HK-2 (cell line): ENCODE measurements at regions not wholly inside any gene's neighbourhood (a gene's known extent, or its start where the extent isn't known, plus 50 kb on each side); places are given as distances from the start of the nearest gene placed in this dataset.
A peak's percentile ranks its signal among the peaks of the same experiment; 100 is the strongest.

Source experiments
- DNase-seq: peaks from one replicate; pipeline ENCODE4 v3.0.0-alpha.2; 2018; ENCODE audit not compliant: unreplicated experiment

DNA sequence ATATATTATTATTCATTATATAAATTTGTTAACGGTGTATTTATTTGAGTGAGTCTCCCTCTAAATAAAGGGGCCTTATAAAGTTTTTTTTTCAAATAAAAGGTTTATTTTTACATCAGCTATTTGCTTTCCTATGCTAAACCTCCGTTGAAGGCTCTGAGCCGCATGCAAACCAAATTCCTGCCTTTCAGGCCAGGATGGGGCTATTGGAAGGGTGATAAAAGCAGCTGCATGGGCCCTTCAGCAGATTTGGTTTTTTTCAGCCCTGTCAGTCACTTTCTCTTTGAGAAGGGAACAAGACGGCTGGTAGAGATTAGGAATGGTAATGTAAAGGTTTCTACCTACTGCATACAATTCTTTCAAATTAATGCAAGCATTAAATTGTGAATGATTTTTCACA is 244.2 kb downstream of the WNT5A start:
- DNase-seq, result no peak

DNA sequence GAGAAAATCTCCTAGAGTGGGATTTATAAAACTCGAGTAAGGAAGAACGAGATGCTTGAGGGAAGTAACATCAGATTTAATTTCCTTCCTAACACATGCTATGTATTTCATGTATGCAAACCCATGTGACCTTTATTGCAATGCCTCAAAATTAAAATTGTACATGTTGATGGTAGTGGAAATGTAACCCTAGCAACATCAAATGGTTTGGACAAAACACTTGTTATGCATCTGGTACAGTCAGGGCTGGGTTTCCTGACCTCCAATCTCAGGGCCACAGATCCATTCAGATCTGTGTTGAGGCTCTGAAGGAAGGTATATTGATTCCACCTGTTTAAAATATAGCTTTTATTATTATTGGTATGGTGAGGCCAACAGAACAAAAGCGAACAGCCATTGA is 246.0 kb downstream of the WNT5A start:
- no peak for DNase-seq

DNA sequence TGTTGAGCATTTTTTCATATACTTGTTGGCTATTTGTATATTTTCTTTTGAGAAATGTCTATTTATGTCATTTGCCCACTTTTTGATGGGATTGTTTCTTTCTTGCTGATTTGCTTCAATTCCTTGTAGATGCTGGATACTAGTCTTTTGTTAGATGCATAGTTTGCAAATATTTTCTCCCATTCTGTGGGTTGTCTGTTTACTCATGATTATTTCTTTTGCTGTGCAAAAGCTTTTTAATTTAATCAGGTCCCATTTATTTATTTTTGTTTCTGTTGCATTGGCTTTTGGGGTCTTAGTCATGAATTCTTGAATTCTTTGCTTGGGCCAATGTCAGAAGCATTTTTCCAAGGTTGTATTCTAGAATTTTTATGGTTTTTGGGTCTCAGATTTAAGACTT is 251.7 kb downstream of the WNT5A start:
- no peak for DNase-seq

DNA sequence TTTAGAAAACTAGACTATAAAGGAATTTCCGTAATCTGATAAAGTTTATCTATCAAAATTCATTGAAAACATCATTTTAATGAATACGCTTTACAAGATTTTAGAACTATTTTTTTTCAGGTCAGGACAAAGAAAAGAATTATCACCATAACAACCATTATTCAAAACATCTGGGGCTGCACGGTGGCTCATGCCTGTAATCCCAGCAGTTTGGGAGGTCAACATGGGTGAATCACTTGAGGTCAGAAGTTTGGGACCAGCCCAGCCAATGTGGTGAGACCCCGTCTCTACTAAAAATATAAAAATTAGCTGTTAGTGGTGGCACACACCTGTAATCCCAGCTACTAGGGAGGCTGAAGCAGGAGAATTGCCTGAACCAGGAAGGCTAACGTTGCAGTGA is 260.4 kb downstream of the WNT5A start:
- no peak for DNase-seq

DNA sequence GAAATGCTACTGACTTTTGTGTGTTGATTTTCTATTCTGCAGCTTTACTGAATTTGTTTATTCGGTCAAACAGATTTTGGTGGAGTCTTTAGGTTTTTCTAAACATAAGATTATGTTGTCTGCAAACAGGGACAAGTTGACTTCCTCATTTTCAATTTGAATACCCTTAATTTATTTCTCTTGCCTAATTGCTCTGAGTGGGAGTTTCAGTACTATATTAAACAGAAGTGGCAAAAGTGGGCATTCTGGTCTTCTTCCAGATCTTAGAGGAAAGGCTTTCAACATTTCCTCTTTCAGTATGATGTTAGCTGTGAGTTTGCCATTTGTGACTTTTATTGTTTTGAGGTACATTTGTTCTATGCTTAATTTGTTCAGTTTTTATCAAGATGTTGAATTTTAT is 268.5 kb downstream of the WNT5A start:
- no peak for DNase-seq

DNA sequence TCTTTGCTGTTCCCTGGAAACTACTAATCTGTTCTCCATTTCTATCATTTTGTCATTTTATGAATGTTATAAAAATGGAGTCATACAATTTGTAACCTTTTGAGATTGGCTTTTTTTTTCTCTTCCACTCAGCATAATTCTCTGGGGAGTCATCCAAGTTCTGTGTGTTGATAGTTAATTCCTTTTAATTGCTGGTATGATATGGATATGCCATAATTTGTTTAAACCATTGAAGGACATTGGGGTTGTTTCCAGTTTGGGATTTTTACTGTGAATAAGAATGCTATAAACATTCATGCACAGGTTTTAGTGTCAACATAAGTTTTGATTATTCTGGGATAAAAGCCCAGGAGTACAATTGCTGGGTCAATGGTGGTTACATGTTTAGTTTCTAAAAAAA is 279.4 kb downstream of the WNT5A start:
- DNase-seq, result no peak

DNA sequence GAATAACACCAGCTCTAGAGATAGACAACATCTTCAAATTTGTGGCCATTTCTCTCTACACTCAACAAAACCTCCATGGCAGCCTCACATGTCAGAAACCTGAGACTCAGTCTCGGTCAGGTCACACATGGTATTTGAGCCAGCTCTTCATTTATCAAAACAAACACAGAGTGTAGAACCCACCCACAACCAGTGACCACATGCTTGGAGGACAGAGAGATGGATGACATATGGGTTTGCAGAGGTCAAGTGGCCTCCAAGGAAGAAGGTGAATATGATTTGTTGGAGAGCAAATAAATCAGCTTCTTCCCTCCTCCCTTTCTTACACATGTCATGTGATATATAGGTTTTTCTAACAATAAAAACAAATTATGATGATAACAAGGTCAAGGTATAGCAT is 278.1 kb upstream of the LRTM1 start:
- DNase-seq, result no peak

DNA sequence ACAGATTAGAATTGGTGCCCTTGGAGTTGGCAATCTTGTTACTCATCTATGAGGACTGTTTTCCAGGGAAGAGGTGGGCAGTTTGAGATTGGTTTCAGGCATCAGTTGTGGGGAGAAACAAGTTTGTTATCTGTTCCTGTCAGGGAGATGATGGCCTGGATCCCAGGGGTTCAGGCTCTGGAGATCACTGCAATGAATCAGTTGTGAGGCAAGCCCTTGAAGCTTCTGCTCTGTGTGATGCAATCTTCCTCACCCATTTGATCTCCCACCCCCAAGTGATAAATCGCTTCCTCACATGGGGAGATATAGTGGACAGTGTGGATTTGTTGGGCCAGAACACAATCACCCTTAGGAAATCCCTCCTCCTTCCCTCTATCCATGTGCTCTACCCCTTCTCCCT is 276.6 kb upstream of the LRTM1 start:
- DNase-seq, result no peak

DNA sequence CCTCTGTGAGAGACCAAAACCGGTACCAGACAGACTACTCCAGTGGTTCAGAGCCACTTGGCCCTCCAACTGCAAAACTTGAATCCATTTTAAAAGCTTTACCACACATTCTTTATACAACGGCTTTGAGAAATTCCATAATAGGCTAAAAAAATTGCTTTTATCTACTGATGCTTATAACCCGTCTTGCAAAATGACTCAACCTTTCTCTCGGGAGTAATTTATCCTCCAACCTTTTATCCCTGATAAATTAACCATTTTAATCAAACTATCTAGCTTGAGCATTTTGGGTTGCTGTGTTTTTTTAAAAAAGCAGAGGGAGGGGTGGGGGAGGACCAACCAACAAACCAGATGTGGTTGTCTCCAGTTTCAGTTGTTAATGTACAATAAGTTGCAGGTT is 275.7 kb upstream of the LRTM1 start:
- DNase-seq, result no peak

DNA sequence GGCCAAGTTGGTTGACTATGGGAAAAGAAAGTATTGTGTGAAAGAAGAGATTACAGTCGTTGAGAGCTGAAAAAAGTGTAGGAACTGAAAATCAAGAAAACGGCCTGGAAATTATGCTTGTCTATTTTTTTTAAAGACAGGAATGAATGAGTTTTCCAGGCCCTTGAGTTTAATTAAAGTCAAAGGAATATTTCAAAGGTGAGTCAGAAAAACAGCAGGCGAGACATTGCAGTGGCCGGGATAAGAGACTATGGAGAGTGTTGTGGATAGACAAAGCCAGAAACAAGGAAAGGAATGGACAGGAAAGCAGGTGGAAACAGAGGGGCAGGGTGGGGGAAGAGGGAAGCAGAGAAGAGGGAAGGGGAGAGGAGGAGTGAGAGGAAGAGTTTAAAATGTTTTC is 275.1 kb upstream of the LRTM1 start:
- DNase-seq, result no peak

DNA sequence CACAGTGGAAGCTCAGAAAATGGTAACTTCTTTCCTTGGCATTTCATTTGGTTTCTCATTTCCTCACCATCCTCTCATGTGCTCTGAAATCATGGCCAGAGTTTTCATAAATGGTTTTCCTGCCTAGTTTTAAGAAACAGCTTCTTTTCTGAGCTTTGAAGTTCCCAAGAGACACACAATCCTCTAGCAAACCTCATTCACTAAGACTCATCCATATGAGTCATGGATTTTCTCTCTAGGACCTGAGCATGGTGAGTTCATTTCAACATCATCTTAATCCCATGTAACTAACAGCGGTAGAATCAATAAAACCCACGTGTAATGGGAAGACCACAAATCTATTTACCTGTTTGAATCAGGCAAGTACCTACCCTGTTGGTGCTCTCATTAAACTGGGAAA is 274.5 kb upstream of the LRTM1 start:
- no peak for DNase-seq

DNA sequence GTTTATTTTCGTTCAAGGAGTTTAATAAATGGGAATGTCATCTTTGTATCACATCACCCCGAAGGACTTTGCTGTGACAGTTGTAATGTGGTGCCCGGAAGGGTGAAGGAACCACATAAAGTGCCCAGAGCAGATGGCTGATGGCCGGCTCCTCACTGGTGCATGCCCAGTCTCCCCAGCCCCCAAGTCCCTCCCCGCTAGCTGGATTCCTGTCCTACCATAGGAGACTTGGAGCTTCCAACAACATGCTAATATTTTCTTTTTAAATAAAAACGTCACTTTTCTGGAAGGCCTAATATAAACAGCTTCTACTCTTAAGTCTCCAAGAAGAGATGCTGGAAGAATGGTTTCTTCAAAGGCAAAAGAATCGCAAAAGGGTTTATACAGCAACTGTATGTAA is 273.9 kb upstream of the LRTM1 start:
- DNase-seq, result no peak

DNA sequence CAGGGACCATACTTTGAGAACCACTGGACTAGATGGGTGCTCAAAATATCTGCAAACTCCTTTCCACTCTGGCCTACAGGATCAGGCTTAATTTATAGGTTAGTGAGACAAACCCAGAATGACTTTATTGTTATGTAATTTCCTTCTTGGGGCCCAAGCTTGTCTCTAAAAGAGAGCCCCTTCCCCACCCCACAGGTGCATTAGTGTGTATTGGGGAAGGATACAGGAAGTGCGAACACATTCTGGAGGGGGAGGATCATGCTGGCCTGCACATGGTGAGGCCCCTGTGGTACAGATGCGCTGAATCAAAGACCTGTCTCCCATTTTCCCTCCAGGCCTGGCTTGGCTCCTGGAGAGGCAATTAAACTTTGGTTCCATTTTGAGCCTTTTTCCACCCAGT is 273.0 kb upstream of the LRTM1 start:
- DNase-seq, result no peak

DNA sequence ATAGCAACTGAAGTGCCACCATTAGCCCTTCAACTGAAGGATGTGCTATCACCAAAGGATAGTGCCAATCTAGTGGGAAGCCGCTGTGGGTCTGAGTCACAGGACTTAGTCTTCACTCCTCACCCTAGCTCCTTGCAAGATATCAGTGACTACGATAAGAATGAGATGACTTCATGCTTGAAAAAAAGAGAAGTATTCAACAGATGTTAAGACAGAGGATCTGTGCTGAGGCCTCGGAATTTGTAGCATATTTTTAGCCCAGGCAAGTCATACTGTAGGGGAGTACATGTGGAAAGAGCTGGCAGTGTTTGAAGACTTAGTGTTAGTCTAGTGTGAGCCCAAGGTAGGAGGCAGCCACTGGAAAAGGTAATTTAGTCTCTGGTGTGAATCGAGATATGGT is 270.7 kb upstream of the LRTM1 start:
- DNase-seq, result no peak

DNA sequence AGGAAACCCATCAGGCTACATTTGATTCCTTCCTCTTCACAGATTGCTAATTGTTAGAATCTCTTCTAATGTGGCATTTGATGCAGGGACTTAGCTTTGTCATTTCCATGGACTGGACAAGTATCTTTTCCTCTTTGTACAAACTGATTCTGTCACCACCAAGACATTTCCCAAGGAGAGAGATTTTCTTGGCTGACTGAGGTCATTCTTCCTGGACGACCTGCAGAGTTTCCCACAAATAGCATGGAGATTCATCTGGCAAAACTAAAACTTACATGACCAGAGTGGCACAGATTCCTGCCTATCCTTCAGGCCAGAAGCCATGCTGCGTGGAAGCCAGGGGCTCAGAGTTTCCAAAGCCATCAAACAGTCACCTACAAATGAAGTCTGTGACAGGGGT is 269.2 kb upstream of the LRTM1 start:
- DNase-seq, result no peak

DNA sequence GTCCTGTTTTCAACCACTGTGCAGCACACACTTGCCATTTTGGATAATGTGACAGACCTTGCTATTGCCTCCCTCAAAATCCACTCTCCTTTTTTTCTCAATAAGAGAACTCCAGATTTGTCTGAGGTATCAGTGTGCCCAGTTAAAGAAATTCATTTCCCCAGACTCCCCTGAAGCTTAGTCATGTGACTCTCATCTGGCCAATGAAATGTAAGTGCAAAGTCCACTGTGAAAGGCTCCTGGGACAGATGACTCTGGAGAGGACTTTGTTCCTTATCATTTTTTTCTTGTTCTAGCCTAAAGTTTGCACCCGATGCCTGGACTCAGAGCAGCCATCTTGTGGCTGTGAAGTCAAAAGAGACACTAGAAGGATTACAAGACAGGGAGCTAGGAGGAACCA is 268.6 kb upstream of the LRTM1 start:
- DNase-seq, result no peak

DNA sequence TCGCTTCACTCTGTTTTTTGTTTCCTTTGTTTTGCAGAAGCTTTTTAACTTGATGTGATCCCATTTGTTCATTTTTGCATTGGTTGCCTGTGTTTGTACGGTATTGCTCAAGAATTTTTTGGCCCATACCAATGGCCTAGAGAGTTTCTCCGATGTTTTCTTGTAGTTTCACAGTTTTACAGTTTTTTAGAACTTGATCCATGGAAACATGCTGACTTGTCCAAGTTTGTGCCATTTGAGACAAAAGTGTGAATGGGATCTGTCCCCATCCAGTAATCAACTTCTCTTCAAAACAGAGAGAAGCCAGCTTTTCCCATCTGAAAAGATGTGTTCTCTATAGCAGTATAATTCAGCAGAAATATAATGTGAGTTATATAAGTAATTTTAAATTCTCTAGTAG is 266.5 kb upstream of the LRTM1 start:
- no peak for DNase-seq

DNA sequence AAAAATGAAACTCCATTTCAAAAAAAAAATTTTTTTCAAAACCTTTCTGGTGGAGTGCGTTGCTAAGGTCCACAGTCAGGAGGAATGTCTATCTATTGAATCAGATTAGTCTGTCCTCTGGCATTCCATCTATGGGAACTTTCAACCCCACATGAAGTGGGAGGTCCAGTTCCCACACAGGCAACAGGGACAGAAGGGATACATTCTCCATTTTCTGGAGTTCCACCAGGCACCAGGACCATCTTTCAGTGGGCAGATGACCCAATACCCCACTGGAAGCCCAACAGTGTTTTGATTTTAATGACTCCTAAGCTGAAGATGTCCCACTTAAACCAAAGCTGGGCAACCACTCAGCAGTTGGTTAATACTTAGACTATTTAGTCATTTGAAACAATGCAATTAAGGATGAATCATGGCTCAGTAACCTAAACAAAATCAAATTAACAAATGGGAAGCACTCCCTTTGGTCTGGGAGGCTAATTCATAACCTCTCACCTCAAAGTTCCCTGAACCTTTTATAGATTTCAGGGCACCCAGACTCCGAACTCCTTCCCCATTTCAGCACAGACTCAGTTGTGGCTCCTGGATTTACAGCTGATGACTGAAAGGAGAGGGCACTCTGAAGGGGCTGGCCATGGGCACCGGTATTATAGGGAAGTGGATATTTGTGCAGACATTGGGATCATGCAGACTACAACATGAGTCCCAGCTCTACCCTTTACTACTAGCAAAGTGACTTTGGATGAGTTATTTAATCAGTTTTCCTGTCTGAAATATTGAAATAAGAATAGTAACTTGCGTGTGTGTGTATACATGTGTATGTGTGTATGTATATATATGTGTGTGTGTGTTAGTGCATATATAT is 264.3 kb upstream of the LRTM1 start:
- DNase-seq, result peak; percentile 44

DNA sequence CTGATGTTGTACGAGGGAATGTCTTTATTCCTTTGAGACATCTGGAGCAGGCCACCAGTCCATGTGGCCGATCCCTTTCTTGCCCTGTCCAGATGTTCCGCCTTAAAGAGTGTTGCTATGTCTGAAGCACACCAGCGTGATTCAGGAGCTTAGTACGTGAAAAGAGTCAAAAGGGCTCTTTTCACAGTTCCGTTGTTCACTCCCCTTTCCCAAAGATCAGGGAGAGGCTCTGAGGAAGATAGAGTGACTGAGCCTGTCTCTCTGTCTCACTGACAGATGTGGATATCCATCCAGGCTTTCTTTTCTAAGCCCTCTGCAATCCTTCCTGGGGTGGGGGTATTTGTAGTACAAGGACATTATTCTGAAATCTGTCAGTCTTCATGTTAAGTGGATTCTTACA is 262.5 kb upstream of the LRTM1 start:
- DNase-seq, result no peak

DNA sequence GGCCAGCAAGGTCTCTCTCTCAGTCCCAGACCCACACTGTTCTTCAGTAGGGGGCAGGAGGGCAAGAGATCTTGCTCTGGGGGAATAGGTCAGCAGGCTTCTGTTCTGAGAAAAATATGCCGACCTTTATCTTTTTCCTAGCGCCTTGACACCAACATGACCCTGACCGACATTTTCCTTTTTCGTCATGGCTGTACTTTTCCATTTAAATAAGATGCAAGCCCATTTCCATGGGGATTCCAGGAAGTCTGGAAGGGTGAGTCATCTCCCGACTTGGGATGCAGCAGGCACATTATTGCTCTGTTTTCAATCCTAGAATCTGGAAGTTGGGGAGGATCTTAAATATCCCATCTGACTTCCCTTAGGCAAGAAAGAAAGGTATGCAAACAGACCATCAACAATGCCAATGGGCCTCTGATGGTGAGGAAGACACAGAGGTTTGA is 261.5 kb upstream of the LRTM1 start:
- no peak for DNase-seq

DNA sequence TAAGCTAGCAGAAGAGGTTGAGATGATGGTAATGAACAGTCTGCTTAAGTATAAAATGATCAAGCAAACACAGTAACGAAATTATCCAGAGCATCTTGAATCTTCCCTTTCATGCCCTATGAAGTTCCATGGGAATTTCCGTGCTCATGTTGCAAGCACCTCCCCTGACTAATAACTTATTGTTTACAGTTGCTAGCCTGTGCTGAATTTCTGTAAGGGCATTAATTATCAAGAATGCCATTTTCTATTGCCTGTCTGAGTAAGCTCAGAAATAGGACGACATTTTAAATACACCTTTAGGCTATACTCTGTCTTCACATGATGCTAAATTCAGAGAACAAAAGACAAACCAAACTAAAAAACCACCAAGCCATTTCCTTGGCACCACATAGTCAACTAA is 257.5 kb upstream of the LRTM1 start:
- no peak for DNase-seq

DNA sequence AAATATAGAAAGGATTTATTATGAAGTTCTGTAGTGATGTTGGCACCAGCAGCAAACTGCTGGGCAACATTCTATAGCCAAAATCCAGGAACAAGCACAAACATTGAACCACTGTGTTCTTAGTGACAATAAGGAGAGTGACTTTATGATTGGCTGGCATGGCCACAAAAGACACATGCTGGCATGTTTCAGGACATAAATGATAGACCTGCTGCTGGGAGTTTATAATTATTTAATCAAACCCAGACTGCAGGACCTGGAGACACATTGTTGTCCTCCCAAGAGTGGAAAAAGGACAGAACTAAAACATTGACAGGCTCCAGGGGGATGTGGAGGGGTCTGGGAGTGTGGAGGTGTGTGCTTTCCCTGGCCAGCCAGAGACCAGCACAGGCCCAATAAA is 255.3 kb upstream of the LRTM1 start:
- no peak for DNase-seq

DNA sequence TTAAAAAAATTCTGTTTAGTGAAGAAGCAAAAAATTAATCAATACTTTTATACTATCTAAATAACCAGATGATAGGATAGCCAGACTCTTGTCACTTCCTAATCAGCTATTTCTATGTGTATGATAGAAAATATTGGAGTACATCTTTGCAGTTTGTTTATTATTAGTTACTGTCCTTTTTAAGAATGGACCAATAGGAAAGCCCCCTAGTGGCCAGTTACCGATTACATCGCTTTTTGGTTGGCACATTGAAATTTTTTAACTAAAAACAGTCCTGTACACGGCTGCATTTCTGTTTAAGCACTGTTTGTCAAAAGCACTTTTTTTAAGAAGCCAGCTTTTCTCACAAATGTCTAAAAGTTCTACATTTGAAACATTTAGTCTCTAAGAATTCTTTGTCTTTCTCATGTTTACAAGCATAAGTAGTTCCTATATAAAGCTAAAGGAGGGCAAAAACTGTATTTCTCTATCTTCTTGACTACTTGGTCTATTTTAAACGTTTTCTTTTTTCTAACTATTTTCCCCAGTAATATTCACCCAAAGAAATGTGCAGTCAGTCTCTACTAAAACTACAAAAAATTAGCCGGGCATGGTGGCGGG is 253.2 kb upstream of the LRTM1 start:
- DNase-seq, result no peak

DNA sequence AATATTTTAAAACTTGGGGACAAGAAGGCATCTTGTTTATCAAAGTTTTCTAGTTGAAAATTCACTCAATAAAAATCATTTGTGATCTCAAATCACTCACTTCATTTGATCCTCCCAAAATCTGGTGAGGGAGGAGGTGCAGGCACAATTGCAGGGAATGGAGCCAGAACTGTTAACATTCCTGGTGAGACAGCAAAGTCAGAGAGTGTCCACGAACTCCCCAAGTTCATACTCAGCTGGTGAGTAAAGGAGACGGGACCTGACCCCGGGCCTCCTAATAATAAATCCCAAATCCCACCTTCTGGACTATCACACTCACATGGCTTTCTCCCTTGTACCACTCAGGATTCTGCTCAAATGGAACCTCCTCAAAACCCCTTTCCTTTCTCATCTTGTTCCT is 252.3 kb upstream of the LRTM1 start:
- no peak for DNase-seq
